Dedifferentiated amniotic fluid mesenchymal stem cell (primary cell): ENCODE measurements at regions not wholly inside any gene's neighbourhood (a gene's known extent, or its start where the extent isn't known, plus 50 kb on each side); places are given as distances from the start of the nearest gene placed in this dataset.

Source experiments
- DNase-seq: peaks from one replicate; pipeline ENCODE4 v3.0.0-alpha.2; 2016; ENCODE audit errors: extremely low spot score

GRCh38 chr12:22990501-22990900 is 365.5 kb downstream of the ETNK1 start:
- DNase-seq, result no peak

DNA sequence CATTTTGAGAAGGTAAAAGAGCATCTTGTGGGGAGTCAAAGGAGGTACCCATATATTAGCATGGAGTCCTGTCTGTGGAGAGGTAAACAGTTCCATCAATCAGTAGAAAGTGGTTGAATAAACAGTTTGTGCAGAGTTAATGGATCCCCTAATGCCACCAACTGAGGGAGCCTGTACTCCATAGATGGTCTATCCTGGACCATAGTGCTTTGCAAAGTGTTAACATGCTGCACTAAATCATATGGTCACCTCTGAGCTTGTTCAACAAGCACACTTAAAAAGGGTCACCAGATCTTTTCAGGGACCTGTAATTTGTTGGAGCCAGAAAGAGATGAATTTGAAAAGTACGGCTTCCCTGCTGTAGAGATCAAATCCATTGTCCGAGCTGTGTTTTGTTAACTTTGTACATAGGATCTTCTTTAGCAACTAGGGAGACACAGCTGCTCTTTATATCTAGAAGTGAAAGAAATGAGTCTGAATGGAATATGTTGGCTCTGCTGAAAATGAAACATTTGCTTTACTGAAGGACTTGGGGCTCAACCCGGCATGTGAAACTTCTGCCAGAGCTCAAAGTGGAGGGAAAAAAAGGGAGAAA is 366.4 kb downstream of the ETNK1 start:
- no peak for DNase-seq

- no peak for DNase-seq
These were observed 368.8 kb downstream of the ETNK1 start for GRCh38 chr12:22993609-22994315.

GRCh38 chr12:22994316-22994675 is 369.3 kb downstream of the ETNK1 start:
- no peak for DNase-seq

DNA sequence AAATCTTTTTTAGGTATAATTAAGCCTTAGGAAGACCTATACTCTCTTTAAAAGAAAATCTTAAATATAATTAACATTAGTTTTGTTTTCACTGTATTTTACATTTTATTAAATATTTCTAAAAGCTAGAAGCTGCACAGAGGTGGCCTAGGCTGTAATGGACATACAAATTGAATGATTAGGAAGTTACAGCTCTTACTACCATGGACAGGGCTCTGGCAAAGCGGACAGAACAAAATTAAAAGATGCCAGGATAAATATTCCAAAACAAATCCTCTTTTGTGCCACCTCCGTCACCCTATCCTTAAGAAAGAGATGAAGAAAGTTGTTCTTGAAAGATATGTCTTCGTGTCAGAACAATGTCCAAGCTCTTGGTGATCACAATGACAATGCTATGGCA is 376.5 kb downstream of the ETNK1 start:
- DNase-seq, result no peak

GRCh38 chr12:23002381-23002780 is 377.4 kb downstream of the ETNK1 start:
- DNase-seq, result no peak

DNA sequence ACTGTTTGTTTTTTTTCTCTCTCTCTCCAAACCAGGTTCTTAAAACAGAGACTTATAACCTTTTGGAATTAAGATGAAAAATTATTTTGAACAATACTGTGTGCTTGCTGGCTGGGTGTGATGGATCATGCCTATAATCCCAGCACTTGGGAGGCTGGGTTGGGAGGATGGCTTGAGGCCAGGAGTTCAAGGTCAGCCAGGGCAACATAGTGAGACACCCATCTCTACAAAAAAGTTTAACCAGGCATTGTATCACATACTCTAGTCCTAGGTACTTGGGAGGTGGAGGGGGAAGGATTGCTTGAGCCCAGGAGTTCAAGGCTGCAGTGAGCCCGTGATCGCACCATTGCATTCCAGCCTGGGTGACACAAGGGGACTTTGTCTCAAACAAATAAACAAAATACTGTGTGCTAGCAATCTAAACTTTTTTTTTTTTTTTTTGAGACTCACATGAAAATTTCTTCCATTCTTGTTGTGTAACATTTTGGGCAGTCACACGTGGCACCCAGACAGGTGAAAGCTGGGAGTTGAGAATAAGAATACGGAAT is 379.6 kb downstream of the ETNK1 start:
- DNase-seq, result no peak

GRCh38 chr12:23005387-23005786 is 380.4 kb downstream of the ETNK1 start:
- DNase-seq, result no peak

GRCh38 chr12:23006413-23006812 is 381.4 kb downstream of the ETNK1 start:
- no peak for DNase-seq

DNA sequence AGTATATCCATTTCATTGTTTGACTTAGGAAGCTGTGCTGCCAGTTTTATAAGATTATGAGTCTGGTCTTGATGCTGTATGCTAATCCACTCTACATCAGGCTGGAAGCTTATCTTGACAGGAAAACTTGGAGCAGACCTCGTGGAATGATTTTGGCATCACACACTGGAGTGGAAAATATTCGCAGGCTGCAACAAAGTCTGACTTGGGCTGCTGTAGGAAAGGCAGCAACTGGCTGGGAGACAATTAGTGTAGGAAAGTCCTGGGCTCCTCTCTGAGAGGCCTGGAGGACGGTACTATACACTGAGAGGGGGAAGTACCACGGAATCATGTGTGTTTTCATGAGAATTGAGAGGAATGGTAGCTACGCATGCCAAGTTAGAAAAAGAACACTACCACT is 383.7 kb downstream of the ETNK1 start:
- DNase-seq, result no peak

GRCh38 chr12:23014749-23015148 is 389.8 kb downstream of the ETNK1 start:
- no peak for DNase-seq

DNA sequence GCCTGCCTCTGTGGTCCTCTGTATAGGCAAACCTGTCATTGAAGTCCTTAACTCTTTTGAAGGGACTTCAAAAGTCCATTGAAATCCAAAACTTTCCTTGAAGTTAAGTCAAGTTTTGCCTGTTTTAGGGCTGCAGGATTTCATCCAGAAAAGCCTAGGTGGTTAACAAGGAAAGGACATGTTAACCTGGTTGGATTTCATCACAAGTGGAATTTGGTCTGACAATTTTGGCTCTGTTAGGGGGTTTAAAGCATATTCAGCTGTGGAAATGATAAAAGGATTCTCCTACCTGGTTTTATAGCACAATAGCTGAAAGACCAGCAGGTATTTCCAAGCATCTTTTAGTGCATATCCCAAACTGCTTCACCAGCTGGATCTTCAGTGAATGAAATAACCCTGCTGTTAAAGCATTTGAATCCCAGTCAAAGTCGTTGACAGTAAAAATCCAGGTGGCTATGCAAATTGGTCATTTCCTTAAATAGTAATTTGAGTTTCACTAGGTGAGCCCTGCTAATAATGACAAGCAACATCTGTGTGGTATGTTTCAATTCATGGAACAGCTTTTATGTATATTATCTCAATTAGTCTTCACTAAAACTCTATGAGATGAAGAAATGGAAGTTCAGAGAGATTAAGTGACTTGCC is 400.5 kb downstream of the ETNK1 start:
- DNase-seq, result no peak

DNA sequence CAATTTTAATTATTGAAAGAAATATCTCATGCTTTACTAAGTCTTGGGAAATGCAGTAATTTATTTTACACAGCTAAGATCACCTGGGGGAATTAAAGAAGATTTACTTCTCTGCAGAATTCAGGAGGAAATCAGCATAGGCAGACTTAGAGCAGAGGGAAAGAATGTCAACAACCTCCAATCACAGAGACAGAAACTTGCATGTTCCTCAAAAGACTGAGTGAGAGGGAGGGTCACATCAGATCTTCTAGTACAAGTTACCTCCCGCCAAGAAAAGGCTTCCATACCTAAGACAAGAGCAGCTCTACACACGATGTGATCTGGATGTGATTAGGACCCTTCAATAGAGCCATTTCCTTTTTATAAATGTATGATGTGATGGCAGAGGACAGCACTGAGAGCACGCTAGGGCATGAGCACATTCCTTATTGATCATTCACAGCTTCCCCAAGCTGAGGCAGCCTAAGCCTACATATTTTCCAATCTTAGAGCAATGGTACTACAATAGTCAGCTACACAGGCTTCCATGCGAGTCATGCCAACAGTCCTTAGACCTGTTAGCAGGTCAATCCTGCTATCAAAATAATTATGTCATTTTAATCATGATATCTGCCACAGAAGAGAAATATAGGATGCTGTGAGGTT is 403.3 kb downstream of the ETNK1 start:
- no peak for DNase-seq

DNA sequence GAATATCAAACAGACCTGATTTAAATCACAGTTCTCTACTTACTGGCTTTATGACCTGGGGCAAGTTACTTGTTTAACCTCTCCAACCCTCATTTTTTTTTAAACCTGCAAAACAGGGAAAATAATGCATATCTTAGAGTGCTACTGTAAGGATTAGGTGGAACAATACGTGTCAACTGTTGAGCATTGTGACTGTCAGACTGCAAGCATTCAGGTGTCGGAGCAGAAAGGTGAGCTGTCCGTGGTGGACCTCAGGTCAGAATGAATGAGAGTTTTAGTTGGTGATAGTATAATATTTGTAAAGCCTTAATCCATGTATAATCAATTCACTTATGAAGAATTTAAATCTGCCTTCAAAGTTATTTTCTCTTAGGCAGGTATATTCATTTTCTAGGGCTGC is 404.2 kb downstream of the ETNK1 start:
- no peak for DNase-seq

DNA sequence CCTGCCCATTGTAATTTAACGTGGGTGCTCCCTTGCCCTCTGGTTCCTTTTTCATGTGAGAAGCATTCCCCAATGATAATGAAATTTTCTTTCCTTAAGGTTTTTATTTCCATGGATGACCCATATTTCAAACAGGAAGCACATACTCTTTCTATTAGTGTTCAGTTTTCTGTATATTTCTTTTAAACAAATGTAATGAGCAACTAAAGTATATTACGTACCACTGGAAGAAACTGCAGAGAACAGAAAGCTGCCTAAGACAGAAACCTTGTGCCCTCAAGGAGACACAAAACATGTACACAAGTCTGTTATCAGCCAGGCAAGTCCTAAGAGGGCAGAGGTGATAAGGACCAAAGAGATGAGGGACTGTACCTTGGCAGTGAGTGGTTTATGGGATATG is 414.9 kb downstream of the ETNK1 start:
- DNase-seq, result no peak

- no peak for DNase-seq
These were observed 416.8 kb downstream of the ETNK1 start for GRCh38 chr12:23041774-23042173.

GRCh38 chr12:23043646-23044045 is 418.7 kb downstream of the ETNK1 start:
- DNase-seq, result no peak

DNA sequence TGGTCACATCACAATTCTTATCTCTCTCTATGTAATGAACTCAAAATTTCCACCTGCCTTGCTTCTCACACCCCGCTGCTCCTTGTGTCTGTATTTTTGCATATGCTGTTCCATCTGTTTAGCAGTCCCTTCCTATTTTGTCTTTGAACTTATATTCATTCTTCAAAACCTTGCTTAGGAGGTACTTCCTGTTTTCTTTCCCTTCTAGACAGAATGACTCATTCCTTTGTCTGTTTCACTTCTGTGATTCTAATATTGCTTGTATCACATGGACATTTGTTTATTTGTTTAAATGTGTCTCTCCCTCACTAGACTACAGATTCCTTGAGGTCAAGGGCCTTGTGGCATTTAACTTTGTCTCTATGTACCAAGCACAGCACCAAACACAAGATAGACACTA is 424.2 kb downstream of the ETNK1 start:
- no peak for DNase-seq

- DNase-seq, result no peak
These were observed 430.0 kb downstream of the ETNK1 start for GRCh38 chr12:23055004-23055403.

- no peak for DNase-seq
These were observed 432.6 kb downstream of the ETNK1 start for GRCh38 chr12:23057571-23057970.

DNA sequence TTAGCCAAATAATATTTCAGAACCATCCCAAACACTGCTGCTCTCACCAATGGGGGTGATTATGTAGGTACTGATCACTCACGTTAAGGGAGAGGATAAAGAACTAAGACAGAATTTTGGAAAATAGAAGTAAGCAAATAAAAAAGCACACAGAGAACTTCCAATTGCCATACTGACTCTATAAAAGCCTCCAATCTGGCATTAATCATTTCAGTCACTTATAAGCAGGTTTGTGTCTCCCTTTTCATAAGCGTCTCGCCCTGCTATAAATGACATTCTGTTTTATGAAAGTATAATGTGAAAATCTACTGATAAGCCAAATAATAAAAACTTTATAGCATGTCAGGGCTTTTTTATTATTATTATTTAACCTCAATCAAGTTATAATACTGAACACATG is 435.2 kb downstream of the ETNK1 start:
- no peak for DNase-seq

GRCh38 chr12:23063206-23063605 is 438.2 kb downstream of the ETNK1 start:
- no peak for DNase-seq

DNA sequence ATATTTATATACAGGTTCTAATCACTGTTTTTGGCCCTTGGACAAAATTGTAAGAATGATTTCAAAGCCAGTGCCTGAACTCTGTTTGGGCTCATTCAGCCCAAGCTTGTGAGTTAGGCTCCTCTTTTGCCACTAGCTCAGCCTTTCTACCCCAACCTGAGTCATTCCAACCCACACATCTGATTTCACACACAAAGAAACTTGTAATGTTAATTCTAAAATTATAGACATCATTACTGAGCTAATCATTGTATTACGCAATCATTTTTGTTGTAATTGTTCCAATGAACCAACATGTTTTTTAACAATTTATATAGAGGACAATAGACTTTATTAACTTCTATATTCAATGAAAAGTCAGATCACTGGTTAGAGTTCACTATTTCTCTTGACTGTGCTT is 441.1 kb downstream of the ETNK1 start:
- DNase-seq, result no peak
